GM12878 (cell line): ENCODE measurements at regions not wholly inside any gene's neighbourhood (a gene's known extent, or its start where the extent isn't known, plus 50 kb on each side); places are given as distances from the start of the nearest gene placed in this dataset.

Source experiments
- ATAC-seq: fragments of 200-7000 bp; cut with Tn5 transposase; 3 replicates; pipeline ENCODE4 v1.9.1; 2020; ENCODE audit warnings: mild to moderate bottlenecking, moderate library complexity
- BruUV-seq: library from RNA; stranded (reverse); fragments of 400-500 nt; replicated peaks from 2 replicates; lab custom pipeline; 2021; lab: Mats Ljungman, UMichigan
- CTCF ChIA-PET: fragments of 300-600 bp; sonication (Branson Sonifier 250); formaldehyde crosslinking; extraction: SDS; loops from one replicate; lab custom pipeline; 2021; ENCODE audit warnings: inconsistent platforms; lab: Yijun Ruan, JAX
- POLR2A ChIA-PET: fragments of 350-600 bp; formaldehyde crosslinking; extraction: SDS; loops from one replicate; lab custom pipeline; 2021; ENCODE audit warnings: inconsistent platforms; lab: Charles Lee
- RAD21 ChIA-PET: fragments of 300-600 bp; sonication (Branson Sonifier 250); formaldehyde crosslinking; loops from one replicate; lab custom pipeline; 2023; ENCODE audit warnings: antibody characterized with exemption; ENCODE audit not compliant: unreplicated experiment; lab: Charles Lee
- SMC1A ChIA-PET: fragments of 300-600 bp; sonication (Branson Sonifier 250); formaldehyde crosslinking; loops from one replicate; lab custom pipeline; 2023; ENCODE audit not compliant: unreplicated experiment, uncharacterized antibody; lab: Charles Lee
- DNase-seq: peaks from one replicate; pipeline ENCODE4 v3.0.0-alpha.2; 2011; ENCODE audit warnings: low read depth, low spot score
- FAIRE-seq: peaks from 3 replicates; lab custom pipeline; 2011; peaks lifted over from hg19 to GRCh38; lab: Jason Lieb, UNC
- H2AFZ ChIP-seq: 2 replicates; pipeline ENCODE4 v1.6.0; 2011; ENCODE audit warnings: low read depth, low read length, control low read depth; ENCODE audit not compliant: control insufficient read depth
- H3K27ac ChIP-seq: 2 replicates; pipeline ENCODE4 v1.5.1; 2011; ENCODE audit warnings: control low read depth; ENCODE audit not compliant: control insufficient read depth, insufficient read depth
- H3K27me3 ChIP-seq, 2 experiments: replicated peaks in 1 of 2; 2 replicates each; pipeline versions ENCODE4 v1.6.0 to v1.6.1; 2011; ENCODE audit warnings: low read length in 1 of 2; ENCODE audit not compliant: control insufficient read depth in 2 of 2, insufficient read depth in 2 of 2
- H3K36me3 ChIP-seq, 2 experiments: 2 replicates each; pipeline ENCODE4 v1.5.1; 2011; ENCODE audit warnings: low read length in 1 of 2; ENCODE audit not compliant: control insufficient read depth in 2 of 2, insufficient read depth in 2 of 2
- H3K4me1 ChIP-seq: 2 replicates; pipeline ENCODE4 v1.6.1; 2011; ENCODE audit warnings: mild to moderate bottlenecking, low read length, moderate library complexity, mixed read lengths; ENCODE audit not compliant: control insufficient read depth, insufficient read depth
- H3K4me2 ChIP-seq: 2 replicates; pipeline ENCODE4 v1.6.0; 2011; ENCODE audit warnings: control low read depth; ENCODE audit not compliant: control insufficient read depth, insufficient read depth
- H3K4me3 ChIP-seq: fragments of 200-600 bp; sonication (generic); 2 replicates; pipeline ENCODE4 v1.5.1; 2016
- H3K79me2 ChIP-seq: 2 replicates; pipeline ENCODE4 v1.6.0; 2011; ENCODE audit warnings: low read length; ENCODE audit not compliant: control insufficient read depth, insufficient read depth
- H3K9ac ChIP-seq: 2 replicates; pipeline ENCODE4 v1.8.0; 2011; ENCODE audit warnings: low read length, control low read depth, mixed read lengths; ENCODE audit not compliant: control insufficient read depth, insufficient read depth
- H3K9me3 ChIP-seq: replicated peaks from 3 replicates; pipeline ENCODE4 v1.5.1; 2011; ENCODE audit warnings: mild to moderate bottlenecking, low read length; ENCODE audit not compliant: control insufficient read depth, insufficient read depth
- H4K20me1 ChIP-seq: 2 replicates; pipeline ENCODE4 v1.6.0; 2011; ENCODE audit not compliant: control insufficient read depth, insufficient read depth
- CBX3 ChIP-seq: fragments of 200-600 bp; sonication (generic); IDR thresholded peaks from 2 replicates; pipeline ENCODE4 v1.6.1; 2016; ENCODE audit warnings: low read depth, borderline replicate concordance
- E2F4 ChIP-seq: IDR thresholded peaks from 2 replicates; pipeline ENCODE4 v1.6.1; 2012; ENCODE audit warnings: low read depth, low read length, improper control_type of control experiment
- E2F8 ChIP-seq: fragments of 450-650 bp; IDR thresholded peaks from 2 replicates; pipeline ENCODE4 v1.6.1; 2018; ENCODE audit warnings: mild to moderate bottlenecking, low read depth, moderate library complexity; ENCODE audit not compliant: partially characterized antibody
- IRF5 ChIP-seq: fragments of 450-650 bp; IDR thresholded peaks from 2 replicates; pipeline ENCODE4 v1.6.1; 2017; ENCODE audit warnings: borderline replicate concordance
- KAT2A ChIP-seq: conservative IDR thresholded peaks from 2 replicates; pipeline ENCODE4 v1.6.1; 2011; ENCODE audit warnings: low read depth, low read length; ENCODE audit not compliant: control insufficient read depth
- NFXL1 ChIP-seq: fragments of 450-650 bp; IDR thresholded peaks from 2 replicates; pipeline ENCODE4 v1.6.1; 2017; ENCODE audit warnings: antibody characterized with exemption, mild to moderate bottlenecking, borderline replicate concordance
- NRF1 ChIP-seq: conservative IDR thresholded peaks from 2 replicates; pipeline ENCODE4 v1.6.1; 2011; ENCODE audit warnings: mild to moderate bottlenecking, low read depth, low read length, improper control_type of control experiment
- PML ChIP-seq: IDR thresholded peaks from 2 replicates; pipeline ENCODE4 v1.6.1; 2012; ENCODE audit warnings: low read length, inconsistent platforms
- POLR2AphosphoS5 ChIP-seq: IDR thresholded peaks from 2 replicates; pipeline ENCODE4 v1.6.1; 2011; ENCODE audit warnings: mild to moderate bottlenecking, low read length, inconsistent platforms
- RB1 ChIP-seq: fragments of 450-650 bp; formaldehyde crosslinking; IDR thresholded peaks from 2 replicates; pipeline ENCODE4 v1.6.1; 2017; ENCODE audit warnings: mild to moderate bottlenecking, borderline replicate concordance
- SIX5 ChIP-seq: IDR thresholded peaks from 2 replicates; pipeline ENCODE4 v1.6.1; 2011; ENCODE audit warnings: mild to moderate bottlenecking, low read depth, low read length, moderate library complexity; ENCODE audit not compliant: severe bottlenecking
- SREBF1 ChIP-seq: IDR thresholded peaks from 2 replicates; pipeline ENCODE4 v1.6.1; 2012; ENCODE audit warnings: mild to moderate bottlenecking, low read length
- ZNF687 ChIP-seq: fragments of 450-650 bp; IDR thresholded peaks from 2 replicates; pipeline ENCODE4 v1.6.1; 2017; ENCODE audit warnings: mild to moderate bottlenecking, moderate library complexity
- in situ Hi-C: fragments of 300-500 bp; cut with MboI; formaldehyde crosslinking; loops from 9 replicates; pipeline ENCODE4 v1.14.3; 2018; ENCODE audit warnings: mixed read lengths
- intact Hi-C: fragments of 100-400 bp; cut with micrococcal nuclease; formaldehyde crosslinking; loops from one replicate; pipeline ENCODE4 v1.14.2; 2022; ENCODE audit not compliant: unreplicated experiment

GRCh38 chr4:37745946-37746345 lies 59.8 kb upstream of the RELL1 start:
- no peak overlapping the region for H3K27ac ChIP-seq
- ChIA-PET CTCF (no interaction called here), RAD21 (no interaction called here), POLR2A (no interaction called here), SMC1A (no interaction called here)
- no peak for ATAC-seq
- in situ Hi-C loops, result no loop called here
- H3K27me3 ChIP-seq, result no peaks in the 10 kb centered on the region
- no peak for DNase-seq
- no peaks in the 10 kb centered on the region for H3K36me3 ChIP-seq
- H3K9me3 ChIP-seq, result no peaks in the 10 kb centered on the region; the same call in 2 of the 3 replicates
- FAIRE-seq, result no peak
- no peaks in the 10 kb centered on the region for H3K79me2 ChIP-seq
- no peak overlapping the region for H3K9ac ChIP-seq
- no peak overlapping the region for H3K4me2 ChIP-seq
- no peaks in the 10 kb centered on the region; the same call in 1 of the 2 replicates for H3K4me1 ChIP-seq
- H4K20me1 ChIP-seq, result no peaks in the 10 kb centered on the region
- H3K4me3 ChIP-seq, result no peak overlapping the region
- intact Hi-C loops, result no loop called here
- no TSS peak for BruUV-seq
- H2AFZ ChIP-seq, result no peak overlapping the region
- no peak for TF ChIP-seq NFXL1
- TF ChIP-seq CBX3, result no peak
- TF ChIP-seq SIX5, result no peak
- no peak for TF ChIP-seq E2F4
- TF ChIP-seq IRF5, result no peak
- no peak for TF ChIP-seq SREBF1
- TF ChIP-seq RB1, result no peak
- no peak for TF ChIP-seq POLR2AphosphoS5
- TF ChIP-seq KAT2A, result no peak
- no peak for TF ChIP-seq E2F8
- no peak for TF ChIP-seq PML
- TF ChIP-seq NRF1, result no peak
- no peak for TF ChIP-seq ZNF687
